ENCODE measurements at regions not wholly inside any gene's neighbourhood (a gene's known extent, or its start where the extent isn't known, plus 50 kb on each side); places are given as distances from the start of the nearest gene placed in this dataset.

- DNase-seq (no peak), FAIRE-seq (no peak)
- H3K27ac ChIP-seq (ENCODE audit: low read depth in 1 of 3, low read length in 2 of 3), result no peak overlapping the region
- 79 to 84% (median 79%) methylated on average over 3 of the region's 3 CpGs for WGBS, 3 donors
- no peaks in the 10 kb centered on the region for H3K36me3 ChIP-seq (ENCODE audit: control insufficient read depth in 3 of 3, insufficient read depth in 2 of 3, low read depth in 1 of 3, low read length in 3 of 3)
- no peaks in the 10 kb centered on the region for H3K9me3 ChIP-seq (ENCODE audit: control insufficient read depth in 2 of 2, insufficient read depth in 1 of 2, low read depth in 1 of 2, low read length in 1 of 2)
- no peak overlapping the region for H3K4me3 ChIP-seq (ENCODE audit: low read depth in 1 of 3, low read length in 3 of 3)
- no peaks in the 10 kb centered on the region for H3K27me3 ChIP-seq (ENCODE audit: control insufficient read depth in 3 of 3, insufficient read depth in 3 of 3, low read length in 3 of 3)
- H3K4me1 ChIP-seq (ENCODE audit: control insufficient read depth in 3 of 3, insufficient read depth in 2 of 3, low read depth in 1 of 3, low read length in 2 of 3), result no peaks in the 10 kb centered on the region
Observed at GRCh38 chr12:46945591-46945990, 119.8 kb upstream of the SLC38A4 start.

GRCh38 chr12:46946137-46946536, 120.3 kb upstream of the SLC38A4 start:
- no peak overlapping the region for H3K27ac ChIP-seq (ENCODE audit: low read depth in 1 of 3, low read length in 2 of 3)
- WGBS, 3 donors, result 91 to 96% (median 95%) methylated on average over 2 of the region's 2 CpGs
- DNase-seq (no peak), FAIRE-seq (no peak)
- no peak overlapping the region for H3K4me3 ChIP-seq (ENCODE audit: low read depth in 1 of 3, low read length in 3 of 3)
- H3K9me3 ChIP-seq (ENCODE audit: control insufficient read depth in 2 of 2, insufficient read depth in 1 of 2, low read depth in 1 of 2, low read length in 1 of 2), result no peaks in the 10 kb centered on the region
- H3K36me3 ChIP-seq (ENCODE audit: control insufficient read depth in 3 of 3, insufficient read depth in 2 of 3, low read depth in 1 of 3, low read length in 3 of 3), result no peaks in the 10 kb centered on the region
- no peaks in the 10 kb centered on the region for H3K27me3 ChIP-seq (ENCODE audit: control insufficient read depth in 3 of 3, insufficient read depth in 3 of 3, low read length in 3 of 3)
- no peaks in the 10 kb centered on the region for H3K4me1 ChIP-seq (ENCODE audit: control insufficient read depth in 3 of 3, insufficient read depth in 2 of 3, low read depth in 1 of 3, low read length in 2 of 3)

- no peaks in the 10 kb centered on the region for H3K9me3 ChIP-seq (ENCODE audit: control insufficient read depth in 2 of 2, insufficient read depth in 1 of 2, low read depth in 1 of 2, low read length in 1 of 2)
- no peak for FAIRE-seq
- H3K4me3 ChIP-seq (ENCODE audit: low read depth in 1 of 3, low read length in 3 of 3), result no peak overlapping the region
- no peaks in the 10 kb centered on the region for H3K36me3 ChIP-seq (ENCODE audit: control insufficient read depth in 3 of 3, insufficient read depth in 2 of 3, low read depth in 1 of 3, low read length in 3 of 3)
- no peaks in the 10 kb centered on the region for H3K4me1 ChIP-seq (ENCODE audit: control insufficient read depth in 3 of 3, insufficient read depth in 2 of 3, low read depth in 1 of 3, low read length in 2 of 3)
- DNase-seq, result no peak
- no peak overlapping the region for H3K27ac ChIP-seq (ENCODE audit: low read depth in 1 of 3, low read length in 2 of 3)
- H3K27me3 ChIP-seq (ENCODE audit: control insufficient read depth in 3 of 3, insufficient read depth in 3 of 3, low read length in 3 of 3), result no peaks in the 10 kb centered on the region
- WGBS, 3 donors, result 68 to 75% (median 74%) methylated on average over 1 of the region's 1 CpG
Observed at GRCh38 chr12:46948936-46949545, 123.2 kb upstream of the SLC38A4 start.

- FAIRE-seq (no peak), DNase-seq (no peak)
- WGBS, 3 donors, result 90 to 93% (median 91%) methylated on average over 3 of the region's 3 CpGs
- Histone ChIP-seq H3K36me3 (ENCODE audit: control insufficient read depth in 3 of 3, insufficient read depth in 2 of 3, low read depth in 1 of 3, low read length in 3 of 3) (no peaks in the 10 kb centered on the region), H3K27ac (ENCODE audit: low read depth in 1 of 3, low read length in 2 of 3) (no peak overlapping the region), H3K9me3 (ENCODE audit: control insufficient read depth in 2 of 2, insufficient read depth in 1 of 2, low read depth in 1 of 2, low read length in 1 of 2) (no peaks in the 10 kb centered on the region), H3K4me3 (ENCODE audit: low read depth in 1 of 3, low read length in 3 of 3) (no peak overlapping the region), H3K4me1 (ENCODE audit: control insufficient read depth in 3 of 3, insufficient read depth in 2 of 3, low read depth in 1 of 3, low read length in 2 of 3) (no peaks in the 10 kb centered on the region), H3K27me3 (ENCODE audit: control insufficient read depth in 3 of 3, insufficient read depth in 3 of 3, low read length in 3 of 3) (no peaks in the 10 kb centered on the region)
Observed at GRCh38 chr12:46950094-46950493, 124.3 kb upstream of the SLC38A4 start.

GRCh38 chr12:46952880-46953483, 126.4 kb upstream of the PCED1B start:
- H3K4me1 ChIP-seq (ENCODE audit: control insufficient read depth in 3 of 3, insufficient read depth in 2 of 3, low read depth in 1 of 3, low read length in 2 of 3), result no peaks in the 10 kb centered on the region
- no peaks in the 10 kb centered on the region for H3K36me3 ChIP-seq (ENCODE audit: control insufficient read depth in 3 of 3, insufficient read depth in 2 of 3, low read depth in 1 of 3, low read length in 3 of 3)
- H3K27ac ChIP-seq (ENCODE audit: low read depth in 1 of 3, low read length in 2 of 3), result no peak overlapping the region
- DNase-seq (no peak), FAIRE-seq (no peak)
- no peaks in the 10 kb centered on the region for H3K9me3 ChIP-seq (ENCODE audit: control insufficient read depth in 2 of 2, insufficient read depth in 1 of 2, low read depth in 1 of 2, low read length in 1 of 2)
- no peak overlapping the region for H3K4me3 ChIP-seq (ENCODE audit: low read depth in 1 of 3, low read length in 3 of 3)
- WGBS, 3 donors, result 71 to 87% (median 74%) methylated on average over 1 of the region's 1 CpG
- no peaks in the 10 kb centered on the region for H3K27me3 ChIP-seq (ENCODE audit: control insufficient read depth in 3 of 3, insufficient read depth in 3 of 3, low read length in 3 of 3)

- FAIRE-seq, result no peak
- peaks cover 0 to 1% of the 10 kb centered on the region in 2 donors for H3K9me3 ChIP-seq (ENCODE audit: control insufficient read depth in 2 of 2, insufficient read depth in 1 of 2, low read depth in 1 of 2, low read length in 1 of 2)
- WGBS, 3 donors, result 63 to 67% (median 64%) methylated on average over 5 of the region's 5 CpGs
- no peaks in the 10 kb centered on the region for H3K36me3 ChIP-seq (ENCODE audit: control insufficient read depth in 3 of 3, insufficient read depth in 2 of 3, low read depth in 1 of 3, low read length in 3 of 3)
- no peak overlapping the region for H3K4me3 ChIP-seq (ENCODE audit: low read depth in 1 of 3, low read length in 3 of 3)
- no peak for DNase-seq
- H3K4me1 ChIP-seq (ENCODE audit: control insufficient read depth in 3 of 3, insufficient read depth in 2 of 3, low read depth in 1 of 3, low read length in 2 of 3), result no peaks in the 10 kb centered on the region
- peaks cover 0 to 2% (median 0%) of the 10 kb centered on the region in 3 donors for H3K27me3 ChIP-seq (ENCODE audit: control insufficient read depth in 3 of 3, insufficient read depth in 3 of 3, low read length in 3 of 3)
- H3K27ac ChIP-seq (ENCODE audit: low read depth in 1 of 3, low read length in 2 of 3), result no peak overlapping the region
Observed at GRCh38 chr12:46956451-46957035, 122.9 kb upstream of the PCED1B start.

- peaks cover 0 to 1% of the 10 kb centered on the region in 2 donors for H3K9me3 ChIP-seq (ENCODE audit: control insufficient read depth in 2 of 2, insufficient read depth in 1 of 2, low read depth in 1 of 2, low read length in 1 of 2)
- H3K4me3 ChIP-seq (ENCODE audit: low read depth in 1 of 3, low read length in 3 of 3), result no peak overlapping the region
- no peak overlapping the region for H3K27ac ChIP-seq (ENCODE audit: low read depth in 1 of 3, low read length in 2 of 3)
- H3K36me3 ChIP-seq (ENCODE audit: control insufficient read depth in 3 of 3, insufficient read depth in 2 of 3, low read depth in 1 of 3, low read length in 3 of 3), result no peaks in the 10 kb centered on the region
- WGBS, 3 donors, result 79 to 84% (median 81%) methylated on average over 3 of the region's 3 CpGs
- no peak for DNase-seq
- FAIRE-seq, result no peak
- no peaks in the 10 kb centered on the region for H3K4me1 ChIP-seq (ENCODE audit: control insufficient read depth in 3 of 3, insufficient read depth in 2 of 3, low read depth in 1 of 3, low read length in 2 of 3)
- H3K27me3 ChIP-seq (ENCODE audit: control insufficient read depth in 3 of 3, insufficient read depth in 3 of 3, low read length in 3 of 3), result peaks cover 0 to 2% (median 0%) of the 10 kb centered on the region in 3 donors
Observed at GRCh38 chr12:46958053-46958452, 121.4 kb upstream of the PCED1B start.

- H3K9me3 ChIP-seq (ENCODE audit: control insufficient read depth in 2 of 2, insufficient read depth in 1 of 2, low read depth in 1 of 2, low read length in 1 of 2), result peaks cover 0 to 1% of the 10 kb centered on the region in 2 donors
- no peaks in the 10 kb centered on the region for H3K4me1 ChIP-seq (ENCODE audit: control insufficient read depth in 3 of 3, insufficient read depth in 2 of 3, low read depth in 1 of 3, low read length in 2 of 3)
- WGBS, 3 donors, result 56 to 69% (median 58%) methylated on average over 2 of the region's 2 CpGs
- no peaks in the 10 kb centered on the region for H3K36me3 ChIP-seq (ENCODE audit: control insufficient read depth in 3 of 3, insufficient read depth in 2 of 3, low read depth in 1 of 3, low read length in 3 of 3)
- DNase-seq, result no peak
- no peak overlapping the region for H3K4me3 ChIP-seq (ENCODE audit: low read depth in 1 of 3, low read length in 3 of 3)
- FAIRE-seq, result no peak
- H3K27me3 ChIP-seq (ENCODE audit: control insufficient read depth in 3 of 3, insufficient read depth in 3 of 3, low read length in 3 of 3), result peaks cover 0 to 2% (median 0%) of the 10 kb centered on the region in 3 donors
- H3K27ac ChIP-seq (ENCODE audit: low read depth in 1 of 3, low read length in 2 of 3), result no peak overlapping the region
Observed at GRCh38 chr12:46958599-46959290, 120.7 kb upstream of the PCED1B start.

Measured in small intestine (tissue), 7 donors.